C4-2B (cell line): ENCODE measurements at regions not wholly inside any gene's neighbourhood (a gene's known extent, or its start where the extent isn't known, plus 50 kb on each side); places are given as distances from the start of the nearest gene placed in this dataset.

Experiments
- H3K27ac ChIP-seq: fragments of 450-650 bp; 2 replicates; pipeline ENCODE4 v1.5.1; 2017
- ZFX ChIP-seq: fragments of 450-650 bp; IDR thresholded peaks from 2 replicates; pipeline ENCODE4 v1.6.1; 2017
- TF ChIP-seq, protein P1 (sequence below): fragments of 450-650 bp; conservative IDR thresholded peaks from 2 replicates; pipeline ENCODE4 v1.5.1; 2017; ENCODE audit warnings: mild to moderate bottlenecking

DNA sequence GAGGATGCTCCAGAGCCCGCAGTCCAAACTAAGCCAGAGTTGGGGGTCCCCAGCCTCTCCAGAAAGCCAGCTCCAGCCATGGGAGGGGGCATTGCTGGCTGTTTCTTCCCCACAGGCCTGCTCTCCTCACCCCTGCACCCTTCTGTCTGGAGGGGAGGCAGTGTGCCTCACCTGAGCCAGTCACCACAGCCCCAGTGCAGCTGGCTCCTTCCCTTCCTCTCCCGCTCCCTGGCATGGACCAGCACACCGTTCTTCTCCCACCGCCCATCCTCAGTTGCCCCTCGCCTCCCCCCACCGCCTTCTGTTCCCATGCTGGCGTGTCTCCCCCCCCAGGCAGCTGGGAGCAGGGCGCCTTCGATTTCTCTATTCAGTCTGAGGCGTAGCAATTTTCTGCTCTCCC is 110.5 kb upstream of the THY1 start:
- TF ChIP-seq, protein P1, sequence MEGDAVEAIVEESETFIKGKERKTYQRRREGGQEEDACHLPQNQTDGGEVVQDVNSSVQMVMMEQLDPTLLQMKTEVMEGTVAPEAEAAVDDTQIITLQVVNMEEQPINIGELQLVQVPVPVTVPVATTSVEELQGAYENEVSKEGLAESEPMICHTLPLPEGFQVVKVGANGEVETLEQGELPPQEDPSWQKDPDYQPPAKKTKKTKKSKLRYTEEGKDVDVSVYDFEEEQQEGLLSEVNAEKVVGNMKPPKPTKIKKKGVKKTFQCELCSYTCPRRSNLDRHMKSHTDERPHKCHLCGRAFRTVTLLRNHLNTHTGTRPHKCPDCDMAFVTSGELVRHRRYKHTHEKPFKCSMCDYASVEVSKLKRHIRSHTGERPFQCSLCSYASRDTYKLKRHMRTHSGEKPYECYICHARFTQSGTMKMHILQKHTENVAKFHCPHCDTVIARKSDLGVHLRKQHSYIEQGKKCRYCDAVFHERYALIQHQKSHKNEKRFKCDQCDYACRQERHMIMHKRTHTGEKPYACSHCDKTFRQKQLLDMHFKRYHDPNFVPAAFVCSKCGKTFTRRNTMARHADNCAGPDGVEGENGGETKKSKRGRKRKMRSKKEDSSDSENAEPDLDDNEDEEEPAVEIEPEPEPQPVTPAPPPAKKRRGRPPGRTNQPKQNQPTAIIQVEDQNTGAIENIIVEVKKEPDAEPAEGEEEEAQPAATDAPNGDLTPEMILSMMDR: no peak
- TF ChIP-seq ZFX: no peak
- H3K27ac ChIP-seq: no peak overlapping the region

DNA sequence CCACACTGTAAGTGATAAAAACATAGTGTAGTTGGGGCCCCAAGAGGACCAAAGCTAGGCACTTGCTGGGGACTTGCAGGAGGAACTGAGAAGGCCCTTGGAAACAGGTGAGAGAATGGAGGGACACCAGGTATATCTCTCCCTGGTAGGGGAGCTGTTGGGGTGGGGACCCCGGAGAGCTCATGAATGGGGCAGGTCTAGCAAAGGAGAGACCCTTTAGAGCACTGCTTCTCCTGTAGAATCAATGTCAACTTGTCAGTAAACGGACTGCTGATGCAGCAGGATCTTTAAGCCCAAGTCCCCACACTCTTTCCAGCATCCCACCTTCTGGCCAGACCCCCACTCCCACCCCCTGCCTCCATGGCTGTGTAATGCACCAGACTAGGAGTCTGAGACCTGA is 109.6 kb upstream of the THY1 start:
- TF ChIP-seq ZFX: no peak
- TF ChIP-seq, protein P1: no peak
- no peak overlapping the region for H3K27ac ChIP-seq

DNA sequence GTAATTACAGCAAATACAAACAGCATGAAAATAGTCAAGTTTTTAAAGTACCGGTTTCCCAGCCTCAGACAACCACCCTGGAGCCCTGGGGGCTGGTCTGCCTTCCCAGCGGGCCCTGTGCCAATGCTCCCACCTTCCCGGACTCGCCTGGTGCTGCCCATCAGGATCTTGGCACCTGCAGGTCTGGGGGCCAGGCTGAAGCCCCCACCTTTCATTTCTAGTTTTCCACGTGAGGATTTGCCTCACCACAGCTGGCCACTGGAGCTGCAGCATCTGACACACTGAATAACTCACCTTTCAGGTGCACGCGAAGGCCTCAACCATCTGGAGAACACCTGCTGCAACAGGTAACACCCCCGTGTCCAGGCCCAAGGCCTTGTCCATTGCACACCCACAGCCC is 108.7 kb upstream of the THY1 start:
- H3K27ac ChIP-seq: no peak overlapping the region
- no peak for TF ChIP-seq ZFX
- TF ChIP-seq, protein P1: no peak

DNA sequence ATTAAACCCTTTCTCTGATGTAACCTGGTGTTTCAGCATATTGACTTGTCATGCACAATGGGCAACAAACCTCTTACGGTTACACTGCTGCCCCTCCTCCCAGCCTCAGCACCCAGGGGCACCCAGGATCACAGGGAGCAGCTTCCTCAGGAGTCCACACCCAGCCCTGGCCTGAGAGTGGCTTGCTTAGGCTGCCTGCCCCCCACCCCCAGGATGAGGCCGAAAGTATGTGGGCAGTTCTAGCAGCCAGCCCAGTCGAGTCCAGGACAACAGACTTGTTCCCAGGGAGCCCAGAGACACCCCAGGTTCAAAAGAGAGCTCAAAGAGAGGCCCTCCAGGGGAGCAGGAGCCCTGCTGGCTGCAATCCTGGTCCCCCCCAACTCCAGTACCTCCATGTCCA is 108.1 kb upstream of the THY1 start:
- H3K27ac ChIP-seq: no peak overlapping the region
- no peak for TF ChIP-seq ZFX

DNA sequence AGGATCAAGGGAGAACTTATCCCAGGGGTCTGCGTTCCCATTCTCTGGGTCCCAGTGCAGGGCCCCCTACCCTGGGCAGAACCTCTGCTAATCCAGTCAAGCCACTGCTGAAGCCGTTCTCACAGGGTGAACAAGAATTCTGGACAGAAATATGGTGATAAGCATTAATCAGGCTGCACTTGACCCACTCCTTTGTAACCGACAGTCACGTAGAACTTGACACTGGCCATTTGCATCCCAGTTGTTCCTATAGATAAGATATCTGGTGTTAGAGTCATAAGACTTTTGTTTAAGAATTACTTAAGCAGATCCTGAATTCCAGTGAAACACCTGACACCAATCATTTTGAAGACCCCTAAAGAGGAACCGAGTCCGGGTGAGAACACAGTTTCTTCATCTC is 107.5 kb upstream of the THY1 start:
- no peak overlapping the region for H3K27ac ChIP-seq
- TF ChIP-seq, protein P1: no peak
- no peak for TF ChIP-seq ZFX

DNA sequence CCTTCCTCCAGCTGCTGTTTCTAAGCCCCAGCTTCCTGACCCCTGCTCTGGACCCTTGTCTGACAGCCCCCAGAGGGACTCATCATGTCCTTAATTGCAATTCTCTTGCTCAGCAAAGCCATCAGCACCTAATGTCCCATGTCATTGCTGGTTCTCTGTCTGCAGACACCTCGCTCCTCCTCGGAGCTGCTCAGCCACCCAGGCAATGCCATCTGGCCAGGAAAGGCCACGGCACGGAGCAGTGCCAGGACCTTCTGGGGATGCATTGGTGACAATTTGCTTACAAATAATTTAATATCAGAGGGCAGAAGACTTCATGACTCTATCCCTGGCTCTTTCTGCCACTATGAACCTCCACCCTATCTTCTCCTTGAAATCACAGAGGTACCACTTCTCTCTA is 107.0 kb upstream of the THY1 start:
- TF ChIP-seq, protein P1: no peak
- no peak for TF ChIP-seq ZFX
- no peak overlapping the region for H3K27ac ChIP-seq

DNA sequence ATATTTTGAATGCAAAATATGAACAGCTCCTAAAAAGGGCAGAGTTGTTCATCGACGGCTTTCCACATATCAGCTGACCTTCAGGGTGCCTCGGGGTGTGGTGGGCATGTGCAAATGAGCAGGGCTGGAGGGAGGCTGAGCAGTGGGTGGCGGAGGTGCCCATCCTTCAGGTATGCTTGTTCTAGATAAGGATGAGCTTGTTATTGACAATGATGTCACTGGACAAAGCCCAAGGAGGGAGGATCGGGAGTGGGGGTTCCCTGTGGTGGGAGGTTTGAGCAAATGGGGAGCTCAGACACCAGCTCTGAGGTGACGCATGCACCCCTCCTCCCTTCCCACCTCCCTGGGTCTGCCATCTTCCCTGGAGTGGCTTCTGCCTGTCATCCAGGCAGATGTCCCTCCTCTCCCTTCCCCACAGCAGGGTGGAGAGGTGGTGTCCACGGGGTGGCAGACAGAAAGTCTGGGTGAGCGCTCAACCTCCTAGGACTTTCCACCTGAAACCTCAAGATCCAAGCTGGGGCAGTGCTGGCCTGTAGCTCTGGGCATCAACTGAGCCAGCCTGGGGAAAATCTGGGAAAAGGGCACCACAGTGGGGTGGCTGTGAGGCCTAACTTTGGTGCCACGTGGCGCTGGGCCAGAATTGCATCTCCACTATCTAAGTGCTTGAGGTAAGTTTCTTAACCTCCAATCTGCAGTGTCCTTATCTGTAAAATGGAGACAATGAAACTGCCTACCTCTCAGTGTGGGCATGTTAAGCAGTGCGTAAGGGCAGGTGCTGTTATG is 106.3 kb upstream of the THY1 start:
- H3K27ac ChIP-seq: no peak overlapping the region
- TF ChIP-seq, protein P1: no peak
- TF ChIP-seq ZFX: no peak

DNA sequence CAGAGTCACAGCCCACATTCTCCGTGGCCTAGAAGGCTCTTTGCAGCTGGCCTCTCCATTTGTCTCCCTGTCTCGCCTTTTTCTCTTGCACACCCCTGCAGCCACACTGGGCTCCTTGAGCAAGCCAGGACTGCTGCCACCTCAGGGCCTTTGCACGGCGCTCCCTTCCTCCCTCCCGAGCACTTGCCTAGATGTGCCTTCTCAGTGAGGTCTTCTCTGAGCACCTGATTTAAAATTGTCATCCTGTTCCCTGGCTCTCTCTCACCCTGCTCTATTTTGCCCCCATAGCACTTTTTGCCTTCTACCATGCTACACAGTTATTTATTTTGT is 102.9 kb upstream of the THY1 start:
- no peak overlapping the region for H3K27ac ChIP-seq
- no peak for TF ChIP-seq ZFX
- TF ChIP-seq, protein P1: no peak
